ENCODE measurements at regions not wholly inside any gene's neighbourhood (a gene's known extent, or its start where the extent isn't known, plus 50 kb on each side); places are given as distances from the start of the nearest gene placed in this dataset.
"Not testable (repeated sequence)": the region's sequence is repeated elsewhere in the genome, so short reads cannot be mapped to it uniquely, and the experiment has no call there.

DNA sequence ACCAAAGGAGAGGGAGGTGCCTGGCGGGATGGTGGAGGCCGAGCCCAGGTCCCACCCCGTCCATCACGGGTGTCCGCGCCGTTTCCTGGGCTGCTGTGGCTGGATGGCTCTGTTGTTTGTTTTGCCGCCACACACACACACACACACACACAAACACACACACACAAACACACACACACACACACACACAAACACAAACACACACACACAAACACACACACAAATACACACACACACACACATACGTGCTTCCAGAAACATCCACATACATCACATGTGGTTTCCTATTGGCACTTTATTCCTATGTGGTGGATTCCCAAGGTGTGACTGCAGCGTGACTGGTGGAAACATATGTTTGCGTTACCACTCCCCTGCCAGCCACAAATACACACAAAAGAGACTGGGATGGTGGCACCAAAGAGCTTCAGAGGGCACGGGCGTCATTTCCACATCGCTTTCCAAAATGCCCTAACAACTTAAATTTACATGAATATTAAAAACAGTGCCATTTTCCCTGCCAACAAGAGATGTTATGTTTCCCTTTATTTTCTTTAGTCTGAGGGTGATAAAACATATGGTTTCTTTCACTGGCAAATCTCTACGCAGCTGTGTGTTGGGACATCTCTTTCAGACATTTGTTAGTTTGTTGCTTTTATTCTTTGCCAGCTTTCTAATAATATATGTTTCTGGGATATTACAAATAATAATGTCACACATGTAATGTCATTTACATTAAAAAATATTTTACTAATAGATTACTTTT lies 356.8 kb downstream of the BRD1 start:
- no peak for DNase-seq

DNA sequence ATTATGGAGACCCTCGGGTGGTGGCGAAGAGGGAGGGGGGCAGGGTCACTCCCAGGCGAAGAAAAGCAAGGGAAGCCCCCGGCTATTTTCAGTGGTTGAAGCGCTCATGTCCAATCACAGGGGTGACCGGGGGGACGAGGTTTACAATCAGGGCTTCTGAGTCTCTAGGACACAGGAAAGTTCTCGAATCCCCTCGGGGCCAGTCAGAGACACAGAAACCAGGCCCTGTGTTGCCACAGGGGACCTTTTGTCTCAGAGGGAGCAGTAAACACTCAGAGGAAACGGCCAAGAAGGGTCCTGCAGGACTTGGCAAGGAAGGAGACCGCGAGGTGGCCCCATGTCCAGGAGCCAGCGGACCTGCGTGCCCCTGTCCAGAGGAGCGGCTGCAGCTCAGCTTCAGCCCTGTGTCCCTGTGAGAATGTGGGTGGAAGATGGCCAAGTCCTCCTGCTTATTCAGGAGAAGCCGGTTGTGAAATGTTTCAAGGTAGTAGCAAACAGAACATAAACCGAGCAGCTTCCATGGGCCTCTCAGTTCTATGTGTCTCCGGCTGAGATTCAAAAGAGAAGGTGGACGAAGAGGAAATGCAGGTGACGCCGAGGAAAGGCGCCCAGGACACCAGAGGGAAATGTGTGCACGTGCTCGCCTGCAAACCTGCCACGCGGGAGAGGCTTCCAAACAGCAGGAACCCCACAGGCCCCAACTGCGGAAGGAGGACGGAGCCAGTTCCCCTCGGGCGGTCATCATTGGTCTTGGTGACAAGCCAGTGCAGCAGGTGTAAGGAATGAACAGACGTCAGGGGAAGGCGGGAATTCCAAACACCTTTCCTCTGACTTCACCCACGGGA lies 357.6 kb downstream of the BRD1 start:
- DNase-seq = no peak

DNA sequence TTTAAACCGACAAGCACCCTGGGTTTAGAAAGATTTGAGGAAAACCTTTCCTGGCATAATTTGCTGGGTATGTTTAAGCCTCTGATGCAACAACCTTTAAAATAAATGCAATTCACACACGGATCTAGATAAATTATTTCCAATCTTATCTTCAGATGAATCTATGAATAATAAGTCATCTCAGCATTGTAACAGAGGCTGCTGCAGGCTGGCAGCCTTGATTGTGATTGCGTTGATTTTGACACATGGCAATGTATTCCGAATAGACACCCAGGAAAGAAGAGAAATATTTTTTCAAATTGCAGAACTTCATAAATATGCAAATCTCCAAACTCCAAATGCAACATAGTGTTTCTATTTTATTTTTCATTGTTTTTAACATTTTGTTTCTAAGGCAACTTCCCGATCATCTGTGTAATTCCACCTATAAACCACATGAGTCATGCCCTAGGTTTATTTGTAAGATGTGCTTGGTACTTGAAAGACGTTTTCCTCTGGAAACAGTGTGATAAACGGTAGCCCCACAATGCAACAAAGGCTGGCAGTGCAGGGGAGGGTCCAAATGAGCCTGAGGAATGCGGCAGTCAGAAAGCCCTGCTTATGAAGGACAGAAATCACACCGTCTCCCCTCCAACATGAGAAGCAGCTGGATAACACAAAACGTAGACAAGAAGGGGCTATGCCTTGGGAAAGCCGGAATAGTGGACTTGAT lies 359.0 kb downstream of the BRD1 start:
- no peak for DNase-seq

DNA sequence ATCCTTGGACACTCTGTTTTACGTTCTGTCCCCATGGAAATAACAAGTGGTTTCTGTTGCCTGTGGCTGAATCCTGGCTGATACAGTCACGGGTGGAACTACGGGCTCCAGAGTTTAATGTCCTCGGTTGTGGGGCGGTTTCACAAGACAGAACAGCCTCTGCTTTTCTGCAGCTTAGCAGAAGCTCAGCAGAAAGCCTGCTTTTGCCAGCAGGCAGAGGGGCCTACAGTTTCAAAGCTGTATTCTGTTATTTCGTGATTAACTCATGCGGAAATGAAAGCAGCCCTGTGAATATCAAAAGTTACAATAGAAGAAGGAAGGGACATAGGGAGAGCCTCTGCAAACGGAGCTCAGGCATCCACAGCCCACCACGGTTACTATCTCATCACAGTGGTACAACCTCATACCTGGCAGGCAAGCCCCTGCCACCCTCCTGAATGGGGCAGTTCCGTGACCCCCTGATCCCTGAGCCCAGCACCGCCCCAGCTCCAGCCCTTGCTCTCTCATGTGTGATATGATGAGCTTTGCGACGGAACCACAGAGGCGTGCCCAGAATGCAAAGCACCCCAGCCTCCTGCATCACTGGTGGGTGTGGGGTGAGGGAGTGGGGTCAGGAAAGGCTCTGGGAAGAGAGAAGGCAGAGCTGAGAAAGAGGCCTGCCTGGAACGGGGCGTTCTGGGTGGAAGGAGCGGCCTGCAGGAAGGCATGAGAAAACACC lies 360.6 kb downstream of the BRD1 start:
- no peak for DNase-seq

DNA sequence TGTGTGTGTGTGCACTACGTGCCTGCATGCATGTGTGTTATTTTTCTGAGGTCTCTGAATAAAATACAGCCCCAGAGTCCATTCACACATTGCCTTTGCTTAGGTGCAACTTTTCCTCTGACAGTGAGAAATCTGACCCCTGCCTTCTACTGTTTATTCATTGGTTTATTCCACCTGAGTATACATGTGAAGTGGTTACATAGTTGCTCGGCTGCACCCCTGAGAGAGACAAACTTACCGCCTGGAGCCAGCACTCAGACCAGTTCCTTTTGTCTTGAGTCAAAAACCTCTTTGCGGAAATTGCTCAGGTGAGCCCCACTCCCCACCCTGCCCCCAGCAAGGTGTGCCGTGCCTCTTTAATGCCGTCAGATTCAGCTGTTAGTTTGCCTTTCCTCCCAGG lies 363.6 kb downstream of the BRD1 start:
- DNase-seq = no peak

DNA sequence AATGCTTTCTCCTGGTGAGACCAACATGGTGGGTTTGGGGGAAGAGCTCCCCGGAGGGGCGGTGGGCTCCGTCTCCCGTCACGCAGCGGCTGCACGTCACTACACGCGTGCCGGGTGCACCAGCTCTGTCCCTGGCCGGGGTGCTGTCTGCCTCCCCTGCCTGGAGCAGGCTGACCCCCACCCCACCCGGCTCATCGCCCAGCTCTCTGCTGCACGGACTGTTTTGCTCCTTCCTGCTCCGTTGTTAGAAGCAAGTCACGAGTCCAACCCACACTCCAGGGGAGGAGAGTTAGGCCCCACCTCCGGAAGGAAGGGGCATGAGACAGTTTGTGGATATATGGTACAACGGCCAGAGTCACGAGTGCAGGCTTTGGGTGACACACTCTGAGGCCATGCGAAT lies 364.9 kb downstream of the BRD1 start:
- no peak for DNase-seq

DNA sequence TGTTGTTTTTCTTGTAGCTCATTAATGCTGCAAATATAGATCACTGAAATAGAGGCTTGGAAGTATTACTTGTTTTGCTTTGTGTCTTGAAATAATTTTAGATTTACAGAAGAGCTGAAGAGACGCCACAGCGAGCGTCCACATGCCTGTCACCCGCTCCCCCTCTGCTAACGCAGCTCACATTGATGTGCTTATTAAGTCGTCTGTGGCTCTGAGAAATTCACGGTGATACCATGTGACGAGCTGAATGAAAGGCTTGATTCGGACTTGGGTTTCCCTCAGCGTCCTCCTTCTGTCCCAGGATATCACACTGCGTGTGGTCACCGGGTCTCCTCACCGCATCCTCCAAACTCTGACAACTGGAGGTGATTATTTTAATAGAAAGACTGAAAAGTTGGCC lies 365.4 kb downstream of the BRD1 start:
- no peak for DNase-seq

DNA sequence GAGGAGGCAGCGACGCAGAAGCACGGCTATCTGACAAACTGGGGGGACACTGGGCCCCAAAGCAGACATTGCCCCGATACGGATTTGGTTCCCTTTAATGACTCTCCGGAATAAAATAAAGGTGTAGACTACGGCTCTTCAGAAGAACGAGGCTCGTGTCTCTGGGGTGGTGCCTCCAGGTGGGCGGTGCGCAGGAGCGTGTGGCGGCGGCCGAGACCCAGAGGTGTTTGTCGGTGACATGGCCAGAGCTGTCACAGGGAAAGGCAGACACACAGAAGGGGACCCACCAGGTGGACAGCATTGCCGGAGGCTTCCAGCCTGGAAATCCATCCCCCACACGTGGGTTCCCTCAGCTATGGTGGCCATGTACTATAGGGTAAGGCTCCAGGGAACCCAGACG lies 366.0 kb downstream of the BRD1 start:
- no peak for DNase-seq

DNA sequence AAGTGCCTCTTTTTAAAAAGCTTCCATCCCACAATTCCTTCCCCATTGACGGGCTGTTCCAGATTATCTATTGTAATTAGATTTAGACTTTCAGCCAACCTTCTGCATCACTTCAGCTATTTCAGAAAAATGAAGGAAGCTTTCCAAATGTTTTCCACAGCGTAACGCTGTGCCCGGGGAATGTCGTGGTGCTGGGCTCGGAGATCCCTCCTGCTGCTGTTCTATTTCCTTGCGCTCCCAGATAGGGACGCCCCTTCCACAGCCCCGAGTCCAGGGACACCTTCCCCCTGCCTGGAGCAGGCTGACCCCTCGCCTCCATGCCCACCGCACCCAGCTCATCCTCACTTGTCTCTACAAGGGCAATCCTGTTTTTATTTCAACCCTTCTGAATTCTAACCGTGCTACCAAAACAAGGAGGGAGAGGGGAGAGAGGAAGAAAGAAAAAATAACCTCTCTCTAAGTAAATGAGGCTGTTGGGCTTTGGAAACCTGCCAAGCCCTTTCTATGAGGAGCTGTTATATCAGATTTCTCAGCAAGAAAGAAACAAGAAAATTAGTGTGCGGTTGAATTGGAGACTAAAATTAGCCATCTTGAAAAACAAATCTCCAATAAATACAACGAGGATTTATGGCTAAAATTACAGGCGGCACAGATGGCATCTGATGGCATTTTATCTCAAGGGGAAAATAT lies 366.9 kb downstream of the BRD1 start:
- DNase-seq = no peak

DNA sequence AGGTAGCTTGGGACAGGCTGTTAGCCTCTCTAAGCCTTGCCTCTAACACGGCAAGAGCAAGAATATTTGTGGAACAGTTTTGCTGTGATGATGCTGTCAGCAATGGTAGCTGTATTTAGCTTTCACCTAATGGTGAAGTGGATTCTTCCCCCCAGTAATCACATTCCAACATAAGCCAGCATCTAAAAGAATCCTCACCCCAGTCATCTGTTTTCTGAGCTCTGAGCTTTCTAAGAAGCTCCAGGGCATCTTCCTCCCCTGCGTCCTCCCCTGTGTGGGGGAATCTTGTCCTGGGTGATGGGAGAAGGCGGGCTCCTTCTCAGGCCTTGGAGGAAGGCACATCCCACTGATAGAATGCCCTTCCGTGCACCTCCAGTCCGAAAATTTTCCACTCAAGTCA lies 367.6 kb downstream of the BRD1 start:
- DNase-seq = no peak

DNA sequence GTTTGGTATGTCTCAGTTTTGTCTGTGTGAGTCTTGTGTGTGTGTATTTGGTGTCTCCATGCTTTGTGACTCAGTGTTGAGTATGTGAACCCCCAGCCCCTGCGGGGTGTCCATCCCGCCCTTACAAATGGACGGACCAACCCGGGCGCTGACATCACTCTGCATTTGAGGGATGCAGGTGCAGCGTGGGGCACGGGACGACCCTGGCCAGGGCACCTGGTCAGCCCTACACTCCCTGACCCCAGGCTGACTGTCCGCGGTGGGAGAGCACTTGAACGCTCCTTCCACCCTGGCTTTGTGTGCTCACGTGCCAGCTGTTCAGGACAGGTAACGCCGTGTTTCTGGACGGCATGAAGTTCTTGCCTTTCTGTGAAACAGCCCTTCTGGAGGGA lies 369.0 kb downstream of the BRD1 start:
- no peak for DNase-seq

DNA sequence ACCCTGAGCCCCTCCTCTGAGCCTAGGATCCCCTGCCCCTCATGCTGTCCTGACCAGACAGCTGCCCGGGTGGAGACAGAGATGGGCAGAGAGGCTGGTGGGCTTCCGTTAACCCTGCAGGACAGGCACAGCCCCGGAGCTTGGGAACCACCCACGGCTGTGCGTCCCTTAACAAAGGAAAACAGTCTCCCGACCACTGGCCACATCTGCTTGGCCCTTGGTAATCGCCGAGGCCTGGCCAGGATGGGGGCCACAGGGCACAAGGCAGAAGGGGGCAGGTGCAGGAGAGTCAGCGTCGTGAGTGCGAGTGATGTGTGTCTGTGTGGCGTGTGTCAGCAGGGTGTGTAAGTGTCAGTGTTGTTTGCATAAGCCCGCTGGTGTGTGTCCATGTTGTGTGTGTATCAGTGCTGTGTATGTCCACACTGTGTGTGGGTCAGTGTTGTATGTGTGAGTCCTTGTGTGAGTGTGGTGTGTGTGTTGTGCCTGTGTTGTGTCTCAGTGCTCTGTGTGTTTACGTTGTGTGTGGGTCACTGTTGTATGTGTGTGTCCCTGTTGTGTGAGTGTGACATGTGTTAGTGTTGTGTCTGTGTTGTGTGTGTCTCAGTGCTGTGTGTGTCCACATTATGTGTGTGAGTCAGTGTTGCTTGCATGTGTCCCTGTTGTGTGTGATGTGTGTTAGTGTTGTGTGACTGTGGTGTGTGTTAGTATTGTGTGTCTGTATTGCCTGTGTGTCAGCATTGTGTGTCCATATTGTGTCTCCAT lies 369.5 kb downstream of the BRD1 start:
- no peak for DNase-seq

DNA sequence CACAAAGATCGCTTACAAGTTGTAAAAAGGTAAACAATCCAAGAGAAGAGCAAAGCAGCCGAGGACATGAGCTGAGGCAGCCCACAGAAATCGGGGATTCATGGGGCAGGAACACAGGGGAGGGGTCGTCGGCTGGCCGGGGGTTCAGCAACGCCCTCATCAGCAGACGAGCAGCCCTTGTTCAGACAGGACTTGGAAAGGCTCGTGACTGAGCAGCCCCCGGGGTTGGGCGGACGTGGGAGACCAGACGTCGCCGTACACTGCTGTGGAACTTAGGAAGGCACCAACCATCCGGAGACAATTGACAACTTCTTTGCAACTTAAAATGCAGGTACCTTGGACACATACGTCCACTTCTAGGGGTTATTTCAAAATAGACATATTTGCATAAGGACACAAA lies 370.5 kb downstream of the BRD1 start:
- no peak for DNase-seq

DNA sequence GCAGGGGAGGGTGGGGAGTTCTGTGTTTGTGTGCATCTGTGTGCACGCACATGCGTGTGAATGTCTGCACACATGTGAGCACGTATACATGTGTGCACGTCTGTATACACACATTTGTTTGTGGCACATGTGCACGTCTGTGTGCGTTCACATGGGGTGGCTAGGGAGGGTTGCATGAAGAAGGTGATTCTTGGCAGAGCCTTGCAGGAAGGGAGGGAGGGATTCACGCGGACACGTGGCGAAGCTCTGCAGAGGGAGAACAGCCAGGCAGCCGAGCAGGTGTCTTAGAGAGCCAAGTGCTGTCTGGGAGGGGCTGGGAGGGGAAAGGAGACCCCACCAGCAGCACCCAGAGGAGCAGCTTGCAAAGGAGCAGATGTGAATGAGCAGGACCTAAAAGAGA lies 372.1 kb downstream of the BRD1 start:
- no peak for DNase-seq

DNA sequence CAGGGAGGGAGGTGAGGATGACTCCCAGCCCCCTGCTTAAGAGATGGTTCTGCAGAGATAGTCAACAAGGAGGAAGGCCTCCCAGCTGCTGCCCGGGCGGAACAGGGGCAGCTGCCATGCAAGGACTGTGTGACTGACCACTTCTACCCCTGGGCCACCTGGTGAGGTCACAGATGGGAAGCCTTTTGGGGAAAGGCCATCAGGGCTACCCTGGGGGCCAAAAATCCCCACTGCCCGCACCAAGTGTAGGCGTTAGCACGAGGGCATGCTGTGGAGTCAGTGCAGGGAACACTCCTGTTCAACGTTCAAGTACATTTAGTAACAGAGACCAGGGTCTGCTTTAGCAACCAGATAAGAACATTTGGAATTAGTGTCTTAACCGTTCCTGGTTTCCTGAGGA lies 372.9 kb downstream of the BRD1 start:
- DNase-seq = no peak

DNA sequence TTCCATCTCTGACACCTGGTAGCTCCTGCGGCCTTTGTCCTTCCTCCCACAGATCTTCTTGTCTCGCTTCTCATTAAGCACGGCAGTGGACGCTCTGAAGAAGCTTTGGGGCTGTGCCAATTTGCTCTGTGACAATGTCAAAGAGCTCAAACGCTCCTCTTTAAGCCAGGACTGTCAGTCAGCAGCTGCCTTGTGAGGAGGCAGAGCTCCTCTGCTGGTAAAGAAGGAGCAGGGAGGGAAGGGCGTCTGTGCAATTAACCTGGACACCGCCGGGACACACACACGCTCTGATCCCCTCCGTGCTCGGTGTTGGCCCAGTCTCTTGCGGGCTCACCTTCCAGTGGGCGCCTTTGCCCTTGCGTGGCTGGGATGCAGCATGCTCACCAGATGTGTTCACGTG lies 373.9 kb downstream of the BRD1 start:
- DNase-seq = no peak

DNA sequence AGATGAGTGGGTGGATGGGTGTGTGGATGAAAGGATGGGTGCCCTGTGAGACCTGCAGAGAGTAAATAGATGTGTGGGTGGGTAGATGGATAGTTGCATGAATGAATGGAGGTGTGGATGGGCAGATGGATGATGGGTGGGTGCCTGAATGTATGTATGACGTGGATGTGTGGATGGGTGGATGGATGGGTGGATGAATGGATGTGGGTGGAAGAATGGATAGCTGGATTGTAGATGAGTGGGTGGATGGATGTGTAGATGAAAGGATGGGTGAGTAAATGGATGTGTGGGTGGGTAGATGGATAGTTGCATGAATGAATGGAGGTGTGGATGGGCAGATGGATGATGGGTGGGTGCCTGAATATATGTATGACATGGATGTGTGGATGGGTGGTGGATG lies 374.7 kb downstream of the BRD1 start:
- not testable (repeated sequence) for DNase-seq

DNA sequence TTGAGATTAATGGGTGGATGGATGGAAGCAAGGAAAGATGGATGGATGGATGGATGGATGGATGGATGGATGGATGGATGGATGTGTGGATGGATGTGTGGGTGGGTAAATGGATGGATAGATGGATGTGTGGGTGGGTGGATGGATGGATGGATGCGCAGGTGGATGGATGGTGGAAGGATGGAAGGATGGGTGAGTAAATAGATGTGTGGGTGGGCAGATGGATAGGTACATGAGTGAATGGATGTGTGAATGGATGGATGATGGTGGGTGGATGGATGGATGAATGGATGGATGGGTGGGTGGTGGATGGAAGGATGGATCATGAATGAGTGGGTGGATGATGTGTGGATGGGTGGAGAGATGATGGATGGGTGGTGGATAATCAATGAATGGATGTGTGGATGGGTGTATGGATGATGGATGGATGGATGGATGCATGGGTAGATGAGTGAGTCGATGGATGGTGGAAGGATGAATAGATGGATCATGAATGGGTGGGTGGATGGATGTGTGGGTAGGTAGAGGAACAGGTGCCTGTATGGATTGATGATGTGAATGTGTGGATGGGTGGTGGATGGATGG lies 375.2 kb downstream of the BRD1 start:
- no peak for DNase-seq

DNA sequence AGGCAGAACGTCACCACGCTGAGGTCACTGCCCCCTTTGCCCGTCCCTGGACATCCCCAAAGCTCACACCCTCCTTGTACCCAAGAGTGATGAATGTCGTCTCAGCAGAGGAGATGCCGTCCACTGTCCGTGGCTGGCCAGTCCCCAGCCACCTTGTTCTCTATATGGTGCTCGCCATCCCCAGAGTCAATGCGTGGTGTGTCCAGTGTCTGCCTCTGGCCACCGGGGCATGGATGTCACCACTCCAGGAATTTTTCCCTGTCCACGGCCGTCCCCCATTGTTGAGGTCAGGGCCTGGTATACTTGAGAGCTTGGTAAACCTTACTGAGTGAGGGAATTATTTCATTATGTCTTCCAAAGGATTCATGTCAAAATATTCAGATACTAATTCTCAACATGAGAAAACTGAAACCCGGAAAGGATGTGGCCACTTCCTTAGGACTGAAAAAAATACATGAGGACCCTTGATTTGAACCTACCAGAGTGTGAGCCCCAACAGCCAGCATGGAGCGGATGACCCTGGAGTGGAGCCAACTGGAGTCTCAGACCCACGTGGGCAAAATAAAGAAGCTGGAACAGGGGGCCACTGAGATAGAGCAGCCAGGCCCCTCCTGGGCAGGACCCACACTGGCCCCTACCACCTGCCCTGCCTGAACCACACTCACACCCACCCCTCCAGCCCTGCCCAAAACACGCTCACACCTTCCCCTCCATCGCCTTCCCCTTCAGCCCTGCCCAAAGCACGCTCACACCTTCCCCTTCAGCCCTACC lies 376.4 kb downstream of the BRD1 start:
- no peak for DNase-seq

DNA sequence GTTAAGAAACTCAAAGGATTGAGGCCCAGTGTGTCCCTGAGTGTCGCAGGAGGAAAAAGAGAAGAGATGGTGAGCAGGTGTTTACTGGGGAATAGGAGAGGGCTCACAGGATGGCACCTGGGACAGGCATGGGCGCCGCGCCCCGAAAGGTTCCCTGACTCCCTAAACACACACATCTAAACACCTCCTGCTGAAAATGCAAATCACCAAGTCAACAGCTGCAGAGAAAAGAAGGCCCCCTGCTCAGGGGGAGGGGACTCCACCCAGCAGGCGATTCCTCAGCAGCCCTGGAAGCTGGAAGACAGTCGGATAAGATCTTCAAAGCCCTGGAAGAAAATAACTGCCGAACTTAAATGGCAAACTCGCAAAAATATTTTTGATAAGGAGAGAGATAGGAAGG lies 377.2 kb downstream of the BRD1 start:
- DNase-seq = no peak

Data from activated CD4-positive, alpha-beta T cell treated with anti-CD3 and anti-CD28 coated beads for 1 hour (primary cell).